Suprapubic skin (tissue), 4 donors: ENCODE measurements at regions not wholly inside any gene's neighbourhood (a gene's known extent, or its start where the extent isn't known, plus 50 kb on each side); places are given as distances from the start of the nearest gene placed in this dataset.

ENCODE experiments used
- EP300 ChIP-seq: sonication (generic); formaldehyde crosslinking; IDR thresholded peaks from one replicate; pipeline ENCODE4 v1.6.1; 2017; ENCODE audit warnings: antibody characterized with exemption
- POLR2A ChIP-seq, 2 donors: fragments of 450-650 bp; IDR thresholded peaks; one replicate each; pipeline ENCODE4 v1.6.1; 2017; ENCODE audit warnings: antibody characterized with exemption in 2 of 2, mild to moderate bottlenecking in 2 of 2, moderate library complexity in 2 of 2
- POLR2AphosphoS5 ChIP-seq, 3 donors: sonication (generic); formaldehyde crosslinking; IDR thresholded peaks; one replicate each; pipeline ENCODE4 v1.6.1; 2017; ENCODE audit warnings: antibody characterized with exemption in 3 of 3

GRCh38 chr11:39174965-39175364, 2284.5 kb downstream of the LRRC4C start:
- TF ChIP-seq POLR2AphosphoS5 (IDR thresholded peaks at IDR 0.05), result no peak
- TF ChIP-seq POLR2A (IDR thresholded peaks at IDR 0.05), result no peak
- TF ChIP-seq EP300, result no peak
